GM12891 (cell line): ENCODE measurements at regions not wholly inside any gene's neighbourhood (a gene's known extent, or its start where the extent isn't known, plus 50 kb on each side); places are given as distances from the start of the nearest gene placed in this dataset.

Experiments used
- DNase-seq: peaks from one replicate; pipeline ENCODE4 v3.0.0; 2011; ENCODE audit warnings: low spot score; ENCODE audit not compliant: insufficient read length
- FAIRE-seq: peaks from 2 replicates; lab custom pipeline; 2011; peaks lifted over from hg19 to GRCh38; lab: Jason Lieb, UNC
- PAX5 ChIP-seq: IDR thresholded peaks from 2 replicates; pipeline ENCODE4 v1.6.1; 2011; ENCODE audit warnings: low read length, moderate library complexity, mild to moderate bottlenecking; ENCODE audit not compliant: insufficient read depth, severe bottlenecking
- POLR2A ChIP-seq: IDR thresholded peaks from 2 replicates; pipeline ENCODE4 v1.6.1; 2011; ENCODE audit warnings: low read depth, low read length, control low read depth
- POLR2AphosphoS5 ChIP-seq: IDR thresholded peaks from 2 replicates; pipeline ENCODE4 v1.6.1; 2011; ENCODE audit warnings: low read depth, low read length, control low read depth
- POU2F2 ChIP-seq: IDR thresholded peaks from 2 replicates; pipeline ENCODE4 v1.6.1; 2011; ENCODE audit warnings: low read depth, mild to moderate bottlenecking, control low read depth, low read length, moderate library complexity
- SPI1 ChIP-seq: IDR thresholded peaks from 2 replicates; pipeline ENCODE4 v1.6.1; 2011; ENCODE audit warnings: low read depth, low read length, control low read depth
- TAF1 ChIP-seq: IDR thresholded peaks from 2 replicates; pipeline ENCODE4 v1.6.1; 2011; ENCODE audit warnings: low read depth, low read length, control low read depth

- DNase-seq (no peak), FAIRE-seq (no peak)
- TF ChIP-seq POU2F2: no peak
- no peak for TF ChIP-seq SPI1
- no peak for TF ChIP-seq PAX5
- TF ChIP-seq POLR2AphosphoS5: no peak
- TF ChIP-seq POLR2A: no peak
- TF ChIP-seq TAF1: no peak
Measured at GRCh38 chr20:63059684-63060056, 52.9 kb upstream of the BHLHE23 start.

DNA sequence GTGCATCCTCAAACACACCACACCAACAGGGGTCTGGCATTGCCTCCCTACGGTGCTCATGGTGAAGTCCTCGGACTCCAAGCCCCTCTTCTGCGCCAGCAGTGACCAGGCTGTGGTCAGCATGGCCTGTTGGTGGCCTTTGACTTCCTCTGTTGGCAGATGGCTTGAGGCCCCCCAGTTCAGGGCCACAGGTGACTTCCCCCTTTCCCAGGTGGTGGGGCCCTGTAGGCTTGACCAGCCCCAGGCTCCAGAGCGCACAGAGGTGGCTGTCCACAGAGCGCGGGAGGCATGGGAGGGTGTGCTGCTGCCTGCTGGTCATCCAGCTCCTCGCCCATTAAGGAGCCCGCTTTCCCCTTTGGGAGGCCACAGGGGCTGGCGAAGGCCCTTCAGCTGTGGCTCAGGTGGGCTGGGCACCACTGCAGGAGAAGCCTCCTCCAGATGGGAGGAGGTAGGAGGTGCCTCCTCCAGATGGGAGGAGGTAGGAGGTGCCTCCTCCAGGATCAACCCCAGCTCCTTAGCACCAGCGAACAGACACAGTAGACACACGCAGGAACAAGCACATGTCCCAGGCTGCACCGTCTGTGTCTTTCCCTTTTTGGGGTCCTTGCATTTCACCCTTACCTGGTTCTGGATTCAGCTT is 52.1 kb upstream of the BHLHE23 start:
- DNase-seq: no peak
- FAIRE-seq: no peak
- TF ChIP-seq POLR2A: no peak
- no peak for TF ChIP-seq POU2F2
- TF ChIP-seq PAX5: no peak
- no peak for TF ChIP-seq POLR2AphosphoS5
- TF ChIP-seq SPI1: no peak
- TF ChIP-seq TAF1: no peak

- peak; percentile 62 for FAIRE-seq
Measured at GRCh38 chr20:63057171-63058117, 50.7 kb upstream of the BHLHE23 start.

GRCh38 chr20:63056236-63057170 is 49.7 kb upstream of the BHLHE23 start:
- DNase-seq (peak; percentile 78), FAIRE-seq (peak; percentile 72)
- TF ChIP-seq POLR2AphosphoS5: no peak
- no peak for TF ChIP-seq POLR2A
- no peak for TF ChIP-seq PAX5
- no peak for TF ChIP-seq TAF1
- TF ChIP-seq SPI1: no peak
- no peak for TF ChIP-seq POU2F2

More at GRCh38 chr20:63057171-63058117, 50.7 kb upstream of the BHLHE23 start:
- no peak for DNase-seq
- TF ChIP-seq POLR2AphosphoS5: no peak
- TF ChIP-seq POLR2A: no peak; the same call in 1 of the 2 replicates
- no peak for TF ChIP-seq SPI1
- TF ChIP-seq TAF1: no peak
